Fibroblast of mammary gland (primary cell): ENCODE measurements at regions not wholly inside any gene's neighbourhood (a gene's known extent, or its start where the extent isn't known, plus 50 kb on each side); places are given as distances from the start of the nearest gene placed in this dataset.

Source experiments
- DNase-seq: peaks from one replicate; pipeline ENCODE4 v3.0.0-alpha.2; 2010; ENCODE audit warnings: low read depth
- H3K4me3 ChIP-seq: 2 replicates; pipeline ENCODE4 v1.5.1; 2011; ENCODE audit warnings: low read depth, mild to moderate bottlenecking, low read length, moderate library complexity; ENCODE audit not compliant: control insufficient read depth
- TF ChIP-seq, protein P1 (sequence below): conservative IDR thresholded peaks from 2 replicates; pipeline ENCODE4 v1.5.1; 2011; ENCODE audit warnings: low read depth, low read length, inconsistent platforms; ENCODE audit not compliant: control insufficient read depth, insufficient read depth

GRCh38 chrX:23603501-23603900, 63.8 kb upstream of the PRDX4 start:
- TF ChIP-seq, protein P1, sequence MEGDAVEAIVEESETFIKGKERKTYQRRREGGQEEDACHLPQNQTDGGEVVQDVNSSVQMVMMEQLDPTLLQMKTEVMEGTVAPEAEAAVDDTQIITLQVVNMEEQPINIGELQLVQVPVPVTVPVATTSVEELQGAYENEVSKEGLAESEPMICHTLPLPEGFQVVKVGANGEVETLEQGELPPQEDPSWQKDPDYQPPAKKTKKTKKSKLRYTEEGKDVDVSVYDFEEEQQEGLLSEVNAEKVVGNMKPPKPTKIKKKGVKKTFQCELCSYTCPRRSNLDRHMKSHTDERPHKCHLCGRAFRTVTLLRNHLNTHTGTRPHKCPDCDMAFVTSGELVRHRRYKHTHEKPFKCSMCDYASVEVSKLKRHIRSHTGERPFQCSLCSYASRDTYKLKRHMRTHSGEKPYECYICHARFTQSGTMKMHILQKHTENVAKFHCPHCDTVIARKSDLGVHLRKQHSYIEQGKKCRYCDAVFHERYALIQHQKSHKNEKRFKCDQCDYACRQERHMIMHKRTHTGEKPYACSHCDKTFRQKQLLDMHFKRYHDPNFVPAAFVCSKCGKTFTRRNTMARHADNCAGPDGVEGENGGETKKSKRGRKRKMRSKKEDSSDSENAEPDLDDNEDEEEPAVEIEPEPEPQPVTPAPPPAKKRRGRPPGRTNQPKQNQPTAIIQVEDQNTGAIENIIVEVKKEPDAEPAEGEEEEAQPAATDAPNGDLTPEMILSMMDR = no peak
- DNase-seq = no peak
- no peak overlapping the region for H3K4me3 ChIP-seq

GRCh38 chrX:23610495-23610894, 56.8 kb upstream of the PRDX4 start:
- TF ChIP-seq, protein P1 = no peak
- H3K4me3 ChIP-seq = no peak overlapping the region
- peak; percentile 41 for DNase-seq

DNA sequence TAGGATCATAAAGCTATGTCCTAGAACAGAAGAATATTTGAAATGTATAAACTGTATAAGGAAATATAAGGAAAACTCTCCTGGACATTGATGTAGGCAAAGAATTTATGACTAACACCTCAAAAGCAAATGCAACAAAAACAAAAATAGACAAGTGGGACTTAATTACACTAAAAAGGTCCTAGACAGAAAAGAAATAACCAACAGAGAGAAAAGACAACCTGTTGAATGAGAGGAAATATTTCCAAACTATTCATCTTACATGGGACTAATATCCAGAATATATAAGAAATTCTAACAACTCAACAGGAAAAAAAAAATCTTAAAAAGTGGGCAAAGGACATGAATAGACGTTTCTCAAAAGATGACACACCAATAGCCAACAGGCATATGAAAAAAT, 54.4 kb upstream of the PRDX4 start:
- TF ChIP-seq, protein P1 = no peak
- DNase-seq = no peak
- no peak overlapping the region for H3K4me3 ChIP-seq

- TF ChIP-seq, protein P1 = peak; percentile 59
- H3K4me3 ChIP-seq = no peak overlapping the region
- DNase-seq = peak; percentile 34
Observed at GRCh38 chrX:23616361-23616760, 50.9 kb upstream of the PRDX4 start.
